HEK293T (cell line): ENCODE measurements at regions not wholly inside any gene's neighbourhood (a gene's known extent, or its start where the extent isn't known, plus 50 kb on each side); places are given as distances from the start of the nearest gene placed in this dataset.

Experiments
- HDGF ChIP-seq: fragments of 450-650 bp; IDR thresholded peaks from 2 replicates; pipeline ENCODE4 v1.6.1; 2017; ENCODE audit warnings: antibody characterized with exemption, borderline replicate concordance
- PKNOX1 ChIP-seq: fragments of 450-650 bp; IDR thresholded peaks from 2 replicates; pipeline ENCODE4 v1.6.1; 2016
- SP1 ChIP-seq: fragments of 450-650 bp; IDR thresholded peaks from 2 replicates; pipeline ENCODE4 v1.6.1; 2017
- SUZ12 ChIP-seq: fragments of 450-650 bp; IDR thresholded peaks from 2 replicates; pipeline ENCODE4 v1.6.1; 2016; ENCODE audit warnings: mild to moderate bottlenecking

GRCh38 chr4:116878280-116878679, 207.1 kb downstream of the TRAM1L1 start:
- TF ChIP-seq PKNOX1 (no peak), SP1 (no peak), HDGF (no peak), SUZ12 (no peak)
